HG03039 (cell line): ENCODE measurements at regions not wholly inside any gene's neighbourhood (a gene's known extent, or its start where the extent isn't known, plus 50 kb on each side); places are given as distances from the start of the nearest gene placed in this dataset.
"Not testable (repeated sequence)": the region's sequence is repeated elsewhere in the genome, so short reads cannot be mapped to it uniquely, and the experiment has no call there.

ENCODE experiments used
- ATAC-seq: cut with Tn5 transposase; IDR thresholded peaks from one replicate; pipeline ENCODE4 v1.9.1; 2021; ENCODE audit warnings: mild to moderate bottlenecking, moderate library complexity; ENCODE audit not compliant: unreplicated experiment

DNA sequence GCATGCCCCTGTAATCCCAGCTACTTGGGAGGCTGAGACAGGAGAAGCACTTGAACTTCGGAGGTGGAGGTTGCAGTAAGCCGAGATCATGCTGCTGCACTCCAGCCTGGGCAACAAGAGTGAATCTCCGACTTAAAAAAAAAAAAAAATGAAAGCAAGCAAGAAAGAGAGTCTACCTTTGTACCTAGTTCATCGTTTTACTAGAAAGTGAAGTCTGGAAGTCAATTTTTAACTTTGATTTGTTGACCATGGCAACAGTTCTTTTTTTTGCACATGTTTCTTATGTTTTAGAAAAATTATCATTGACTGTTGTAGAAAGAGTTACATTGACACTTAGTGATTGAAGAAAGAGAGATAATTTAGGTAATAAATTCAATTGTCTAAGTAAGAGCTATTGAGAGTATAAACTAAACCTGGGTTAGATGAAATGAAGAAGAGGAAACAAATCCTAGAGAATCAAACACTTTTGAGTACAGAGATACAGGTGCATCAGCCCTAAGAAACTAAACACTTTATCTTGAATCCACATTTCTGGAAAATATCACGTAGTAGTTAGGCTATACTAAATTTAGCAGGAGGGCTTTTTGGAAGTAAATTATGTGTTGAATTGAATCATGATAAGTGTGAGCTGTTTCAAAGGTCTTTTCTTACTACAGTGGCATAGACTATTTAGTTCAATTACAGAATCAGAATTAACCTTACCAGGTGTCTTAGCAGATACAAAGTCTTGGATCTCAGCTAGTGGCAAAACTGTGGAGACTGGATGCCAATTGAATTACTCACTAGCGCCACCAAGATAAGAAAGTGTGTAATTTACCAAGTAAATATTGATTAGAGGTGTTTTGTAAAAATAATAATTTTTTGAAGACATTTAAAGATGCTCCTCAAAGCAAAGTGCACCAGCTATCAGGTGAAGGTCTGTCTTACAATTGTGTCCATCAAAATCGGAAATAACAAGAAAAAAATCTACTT lies 303.4 kb upstream of the NRXN1 start:
- no peak for ATAC-seq

DNA sequence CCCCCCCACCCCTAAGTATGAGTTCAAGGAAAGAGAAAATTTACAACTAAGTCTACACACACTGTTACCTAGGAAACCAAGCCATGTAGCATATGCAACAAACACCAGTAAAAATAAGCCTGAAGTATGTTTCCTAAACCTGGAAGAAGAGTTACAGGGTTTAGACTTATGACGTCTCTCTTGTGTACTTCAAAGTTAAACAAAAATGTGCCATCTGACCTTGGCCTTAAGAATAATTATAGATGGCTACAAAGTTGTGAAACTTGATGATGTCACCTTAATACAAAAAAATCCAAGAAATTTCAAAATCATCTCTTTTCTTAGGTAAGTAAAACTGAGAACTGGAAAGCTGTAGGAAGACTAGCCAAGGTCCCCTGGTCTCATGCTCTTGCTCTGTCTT lies 297.6 kb upstream of the NRXN1 start:
- ATAC-seq: no peak

DNA sequence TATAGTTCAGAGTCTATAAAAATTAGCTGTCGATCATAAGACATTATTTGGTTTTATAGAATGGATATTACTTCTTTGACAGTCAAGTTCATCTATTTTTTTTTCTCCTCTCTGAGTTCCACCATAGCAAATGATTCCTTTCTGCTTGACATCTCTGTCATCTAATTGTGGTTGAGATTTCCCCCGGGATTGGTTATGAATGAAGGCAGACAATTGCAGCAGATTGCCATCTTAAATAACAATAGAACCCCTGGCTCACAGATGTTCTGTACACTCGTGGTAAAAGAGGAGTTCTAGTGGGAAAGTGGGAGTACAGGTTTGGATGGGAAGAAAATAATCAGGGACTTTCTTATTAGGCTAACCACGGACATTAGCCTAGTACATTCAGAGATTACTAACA lies 292.1 kb upstream of the NRXN1 start:
- no peak for ATAC-seq

DNA sequence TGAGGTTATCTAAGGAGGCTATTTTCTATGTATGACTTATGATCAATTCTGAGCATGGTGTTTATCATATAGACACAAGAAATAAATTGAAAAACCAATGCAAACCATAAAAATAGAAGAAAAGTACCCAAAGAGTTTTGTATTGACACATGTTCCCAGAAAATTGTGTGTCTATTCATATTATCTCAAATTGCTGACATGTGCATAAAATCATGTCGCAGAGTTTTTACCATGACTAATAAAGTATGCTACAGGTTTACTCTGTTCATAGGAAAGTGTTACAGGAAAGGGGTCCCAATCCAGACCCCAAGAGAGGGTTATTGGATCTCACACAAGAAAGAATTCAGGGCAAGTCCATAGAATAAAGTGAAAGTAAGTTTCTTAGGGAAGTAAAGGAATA lies 290.7 kb upstream of the NRXN1 start:
- ATAC-seq: no peak

DNA sequence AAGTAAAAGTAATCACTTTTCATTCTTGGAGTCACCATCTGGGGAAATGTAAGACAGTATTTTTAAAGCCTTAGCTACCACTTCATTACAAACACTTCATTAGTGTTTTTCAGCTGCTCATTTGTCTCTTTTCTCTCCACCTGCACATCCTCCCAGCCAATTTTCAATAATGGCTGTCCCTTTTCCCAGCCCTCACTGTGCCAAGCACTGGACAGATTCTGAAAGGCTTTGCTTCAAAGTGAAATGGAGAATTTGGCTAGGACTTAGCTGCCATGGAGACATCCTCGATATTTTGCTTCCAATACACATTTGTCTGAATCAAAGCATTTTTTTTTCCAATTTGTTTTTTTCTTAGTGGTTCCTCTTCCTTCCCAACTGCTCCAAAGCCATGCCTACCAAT lies 272.4 kb upstream of the NRXN1 start:
- no peak for ATAC-seq

DNA sequence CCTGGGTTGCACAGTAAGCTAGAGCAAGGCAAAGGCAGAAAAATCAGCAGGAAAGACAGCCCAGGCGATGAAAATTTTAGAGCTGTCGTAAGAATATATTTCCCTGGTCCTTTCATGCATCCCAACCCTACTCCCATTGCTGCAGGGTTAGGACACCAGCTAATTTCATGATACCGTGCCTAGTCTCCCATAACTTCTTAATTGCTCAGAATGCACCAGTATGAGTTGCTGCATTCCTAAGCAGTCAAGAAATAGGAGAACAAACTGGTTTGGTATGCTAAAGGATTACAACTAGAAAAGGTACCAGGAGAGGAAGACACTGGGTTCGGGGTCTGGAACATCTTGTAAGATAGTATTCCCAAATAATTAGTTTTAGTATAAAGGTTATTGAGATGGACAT lies 269.4 kb upstream of the NRXN1 start:
- ATAC-seq: no peak

DNA sequence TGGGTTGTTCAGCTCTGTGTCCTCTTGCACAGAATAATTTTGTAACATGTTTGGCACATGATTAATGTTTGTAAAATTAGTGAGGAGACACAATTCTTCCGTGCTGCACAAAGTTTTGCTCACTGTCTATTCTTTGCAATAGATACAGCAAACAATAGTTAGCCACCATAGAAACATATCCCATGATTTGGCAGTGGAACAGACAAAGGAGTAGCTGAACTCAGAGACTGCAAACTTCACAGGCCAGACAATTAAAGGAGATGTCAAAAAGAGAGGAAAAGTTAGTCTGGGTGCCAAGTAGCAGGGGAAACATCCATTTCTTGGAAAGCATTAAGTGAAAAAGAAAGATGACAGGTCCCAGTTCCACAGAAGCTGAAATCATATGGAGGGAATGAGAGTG lies 267.4 kb upstream of the NRXN1 start:
- ATAC-seq: no peak

DNA sequence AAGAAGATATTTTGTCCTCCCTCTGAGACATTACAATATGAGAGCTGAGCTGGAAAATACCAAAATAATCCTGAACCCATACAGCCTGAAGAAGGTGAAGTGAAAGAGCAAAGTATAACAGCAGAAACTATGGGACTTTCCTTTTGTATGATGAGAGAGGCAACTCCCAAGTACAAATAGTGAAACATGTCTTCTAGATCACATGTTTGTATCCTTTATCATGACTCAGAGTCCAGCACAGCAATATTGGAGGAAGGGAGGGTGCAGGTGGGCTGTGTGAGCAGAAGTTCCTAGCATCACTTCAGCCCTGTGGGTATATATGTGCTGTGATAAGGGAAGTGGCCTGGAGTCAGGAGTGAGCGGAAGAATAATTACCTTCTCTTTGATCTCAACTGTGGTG lies 265.6 kb upstream of the NRXN1 start:
- no peak for ATAC-seq

DNA sequence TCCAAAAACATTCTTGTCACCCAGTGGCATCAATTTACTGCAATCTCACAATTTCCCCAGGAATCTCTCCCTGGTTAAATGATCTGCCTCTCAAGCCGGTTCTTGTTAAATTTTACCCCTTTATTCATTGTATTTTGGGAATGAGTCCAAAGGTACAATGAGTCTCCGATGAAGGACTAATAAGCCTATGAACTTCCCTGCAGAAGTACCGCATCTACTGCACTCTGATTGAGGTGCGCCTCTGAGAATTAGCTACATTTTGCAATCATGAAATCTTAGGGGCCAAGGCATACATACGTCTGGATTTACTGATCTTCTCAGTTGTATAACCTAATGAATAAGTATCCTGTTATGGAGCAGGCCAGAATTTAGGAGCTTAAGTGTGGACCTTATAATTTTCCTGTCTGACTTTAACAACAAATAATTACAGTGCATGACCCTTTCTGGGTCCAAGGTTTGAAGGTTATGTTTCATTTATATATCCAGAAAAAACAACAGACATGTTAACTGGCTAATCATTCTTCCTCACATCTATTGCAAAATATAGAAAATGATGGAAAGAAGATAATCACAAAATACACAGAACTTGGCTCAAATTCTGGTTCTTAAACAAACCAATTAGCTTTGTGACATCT lies 261.8 kb upstream of the NRXN1 start:
- no peak for ATAC-seq

DNA sequence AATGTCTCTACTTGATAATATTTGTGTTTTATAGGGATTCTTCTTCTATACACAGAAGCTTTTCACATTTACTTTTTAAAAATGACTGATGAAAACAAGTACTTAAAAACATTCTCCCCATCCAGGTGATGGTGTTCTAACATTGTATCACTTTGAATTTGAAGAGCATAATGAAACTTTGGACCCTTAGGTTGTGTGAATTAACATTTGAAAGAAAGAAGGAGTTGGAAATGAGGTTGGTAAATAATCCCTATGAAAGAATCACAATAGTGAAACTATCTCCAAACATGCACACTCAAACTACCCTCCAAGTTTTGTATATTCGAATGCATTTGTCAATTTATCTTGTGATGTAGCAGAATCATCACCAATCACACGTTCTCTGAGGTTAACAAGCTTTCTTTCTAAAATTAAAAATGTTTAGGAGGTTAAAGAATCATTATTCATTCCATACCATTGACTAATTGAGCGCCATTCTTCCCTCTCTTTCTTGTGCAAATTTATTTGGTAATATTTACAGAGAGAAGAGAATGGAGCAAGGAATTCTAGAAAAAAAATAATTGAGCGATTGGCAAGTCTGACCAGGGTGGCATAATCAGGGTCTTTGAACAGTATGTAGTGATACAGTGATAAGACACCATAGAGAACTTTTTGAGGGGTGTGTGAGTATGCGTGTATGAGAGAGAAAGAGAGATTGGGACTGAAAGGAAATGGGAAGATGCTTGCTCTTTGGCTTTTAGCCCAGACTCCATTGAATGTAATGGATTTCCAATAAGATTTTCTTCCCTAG lies 260.0 kb upstream of the NRXN1 start:
- no peak for ATAC-seq

DNA sequence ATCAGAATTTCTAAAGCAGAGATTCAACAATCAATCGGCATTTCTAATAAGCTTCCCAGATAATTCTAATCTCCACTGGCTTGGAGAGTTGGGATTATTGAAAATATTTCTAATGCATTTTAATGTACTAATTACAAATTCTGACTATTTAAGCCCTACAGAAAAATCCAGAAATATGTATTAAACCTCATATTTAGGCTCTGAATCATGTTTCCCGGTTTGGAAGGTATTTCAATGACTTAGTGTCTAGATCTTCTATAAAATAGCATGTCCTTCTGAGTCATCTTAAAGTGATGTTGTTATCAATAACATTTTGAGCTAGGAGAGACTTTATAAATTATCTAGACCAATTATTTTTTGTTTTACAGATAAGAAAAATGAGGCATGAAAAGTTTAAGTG lies 258.8 kb upstream of the NRXN1 start:
- no peak for ATAC-seq

DNA sequence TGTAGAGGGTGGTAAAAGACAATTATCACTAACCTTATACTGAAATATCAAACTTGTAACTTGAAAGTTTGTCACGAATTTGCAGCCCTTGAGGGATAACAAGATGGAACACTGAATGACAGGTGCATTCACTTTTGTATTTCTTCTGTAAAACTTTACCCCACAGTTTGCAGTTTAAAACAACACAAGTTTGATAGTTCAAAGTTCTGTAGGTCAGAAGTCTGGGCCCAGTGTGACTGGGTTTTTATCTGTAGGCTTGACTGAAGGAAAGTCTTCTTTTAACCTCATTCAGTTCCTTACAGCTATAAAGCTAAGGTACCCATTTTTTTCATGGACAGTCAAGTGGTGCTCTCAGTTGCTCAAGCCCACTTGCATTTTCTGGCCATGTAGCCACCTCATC lies 257.1 kb upstream of the NRXN1 start:
- ATAC-seq: no peak

DNA sequence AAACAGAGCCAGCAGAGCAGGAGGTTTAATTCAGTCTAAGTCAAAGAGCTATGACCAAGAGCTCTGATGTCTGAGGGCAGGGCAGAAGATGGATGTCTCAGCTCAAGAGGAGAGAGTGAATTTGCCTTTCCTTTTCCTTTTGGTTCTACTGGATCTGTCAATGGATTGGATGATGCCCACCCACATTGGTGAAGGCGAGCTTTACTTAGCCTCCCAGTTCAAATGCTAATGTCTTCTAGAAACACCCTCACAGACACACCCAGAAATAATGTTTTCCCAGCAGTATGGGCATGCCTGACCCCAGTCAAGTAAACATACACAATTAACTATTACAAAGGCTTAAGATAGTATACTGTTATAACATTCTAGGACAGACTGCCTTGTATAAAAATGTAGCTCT lies 236.3 kb upstream of the NRXN1 start:
- ATAC-seq: no peak

DNA sequence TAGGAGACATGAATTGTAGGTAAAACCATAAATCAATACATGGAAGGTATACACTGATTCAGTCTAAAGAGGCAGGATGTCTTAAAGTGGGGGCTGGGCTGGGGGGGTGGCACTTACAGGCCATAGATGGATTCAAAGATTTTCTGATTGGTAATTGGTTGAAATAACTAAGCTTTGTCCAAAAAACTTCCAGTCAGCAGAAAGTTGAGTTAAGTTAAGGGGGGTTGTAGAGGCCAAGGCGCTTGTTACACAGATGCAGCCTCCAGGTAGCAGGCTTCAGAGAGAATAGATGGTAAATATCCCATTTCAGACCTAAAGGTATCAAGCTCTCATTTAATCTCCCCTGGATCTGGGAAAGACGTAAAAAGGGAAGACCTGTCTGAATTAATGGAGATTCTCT lies 233.6 kb upstream of the NRXN1 start:
- ATAC-seq: no peak

DNA sequence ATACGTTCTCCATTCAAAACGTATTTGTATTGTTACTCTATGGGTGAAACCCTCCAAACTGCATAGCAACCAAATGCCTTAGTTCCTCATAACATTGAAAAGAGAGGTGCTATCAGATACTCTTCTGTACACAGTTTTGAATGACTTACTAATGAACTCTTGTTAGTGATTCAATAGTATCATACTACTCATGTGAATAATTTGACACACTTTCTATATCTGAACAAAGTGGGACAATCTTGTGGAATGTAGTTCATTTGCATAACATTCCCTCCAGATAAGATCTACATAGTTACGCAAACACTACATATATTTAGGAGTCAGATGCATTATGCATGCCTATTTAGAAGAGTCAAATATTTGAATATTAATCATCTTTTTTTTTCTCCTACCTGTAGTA lies 232.0 kb upstream of the NRXN1 start:
- ATAC-seq: no peak

DNA sequence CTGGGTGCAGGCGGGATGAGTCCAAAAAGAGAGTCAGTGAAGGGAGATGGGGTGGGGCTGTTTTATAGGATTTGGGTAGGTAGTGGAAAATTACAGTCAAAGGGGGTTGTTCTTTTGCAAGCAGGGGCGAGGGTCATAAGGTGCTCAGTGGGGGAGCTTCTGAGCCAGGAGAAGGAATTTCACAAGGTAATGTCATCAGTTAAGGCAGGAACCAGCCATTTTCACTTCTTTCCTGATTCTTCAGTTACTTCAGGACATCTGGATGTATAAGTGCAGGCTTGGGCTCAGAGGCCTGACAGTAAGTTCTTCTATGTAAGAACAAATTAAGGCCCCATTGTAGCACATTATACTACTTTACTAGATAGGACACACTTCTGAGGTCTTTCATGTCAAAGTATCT lies 231.2 kb upstream of the NRXN1 start:
- ATAC-seq: not testable (repeated sequence)

DNA sequence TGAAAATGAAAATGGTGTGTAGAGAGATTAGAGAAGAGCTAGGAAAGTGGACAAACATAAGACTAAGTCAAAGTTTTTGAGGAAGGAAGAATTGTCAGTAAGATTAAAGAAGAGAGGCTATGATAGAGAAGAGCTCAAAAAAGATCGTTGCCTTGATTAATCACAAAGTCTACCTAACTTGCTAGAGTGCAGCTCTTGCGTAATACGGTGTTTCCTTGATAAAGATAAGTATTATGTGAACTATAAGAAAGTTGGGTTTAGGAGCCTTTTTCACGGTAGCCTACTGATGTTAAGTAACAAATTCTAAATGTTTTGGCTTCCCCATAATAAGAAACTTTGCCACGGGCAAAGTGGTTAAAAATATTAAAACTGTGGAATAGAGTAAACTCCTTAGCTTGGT lies 226.4 kb upstream of the NRXN1 start:
- ATAC-seq: no peak

DNA sequence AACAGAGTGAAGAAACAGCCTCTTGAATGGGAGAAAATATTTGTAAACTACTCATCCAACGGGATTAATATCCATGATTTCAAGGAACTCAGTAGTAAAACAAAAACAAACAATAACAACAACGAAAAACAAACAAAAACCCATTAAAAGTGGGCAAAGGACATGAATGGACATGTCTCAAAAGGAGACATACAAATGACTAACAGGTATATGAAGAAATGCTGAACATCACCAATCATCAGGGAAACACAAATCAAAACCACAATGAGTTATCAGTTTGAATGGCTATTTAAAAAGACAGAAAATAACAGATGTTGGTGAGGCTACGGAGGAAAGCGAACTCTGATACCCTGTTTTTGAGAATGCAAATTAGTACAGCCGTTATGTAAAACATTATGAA lies 224.8 kb upstream of the NRXN1 start:
- no peak for ATAC-seq

DNA sequence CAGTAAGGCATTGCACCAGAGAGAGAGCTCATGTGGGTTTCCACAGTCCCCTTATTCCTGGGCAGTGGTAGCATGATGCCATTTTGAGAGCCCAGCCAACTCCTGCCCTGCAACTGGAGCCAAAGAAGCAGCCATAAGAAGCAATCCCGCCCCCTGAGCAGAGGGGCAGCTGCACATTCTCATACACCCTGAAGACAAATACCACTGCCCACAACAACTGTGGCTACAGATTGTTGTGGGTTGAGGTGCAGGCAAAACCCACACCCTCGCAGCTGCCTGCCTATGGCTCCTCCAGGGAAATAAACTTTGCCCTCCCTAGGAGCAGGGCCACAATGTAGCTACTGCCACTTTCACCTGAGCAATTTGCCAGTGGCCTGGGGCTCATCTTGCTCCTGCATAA lies 219.4 kb upstream of the NRXN1 start:
- no peak for ATAC-seq

DNA sequence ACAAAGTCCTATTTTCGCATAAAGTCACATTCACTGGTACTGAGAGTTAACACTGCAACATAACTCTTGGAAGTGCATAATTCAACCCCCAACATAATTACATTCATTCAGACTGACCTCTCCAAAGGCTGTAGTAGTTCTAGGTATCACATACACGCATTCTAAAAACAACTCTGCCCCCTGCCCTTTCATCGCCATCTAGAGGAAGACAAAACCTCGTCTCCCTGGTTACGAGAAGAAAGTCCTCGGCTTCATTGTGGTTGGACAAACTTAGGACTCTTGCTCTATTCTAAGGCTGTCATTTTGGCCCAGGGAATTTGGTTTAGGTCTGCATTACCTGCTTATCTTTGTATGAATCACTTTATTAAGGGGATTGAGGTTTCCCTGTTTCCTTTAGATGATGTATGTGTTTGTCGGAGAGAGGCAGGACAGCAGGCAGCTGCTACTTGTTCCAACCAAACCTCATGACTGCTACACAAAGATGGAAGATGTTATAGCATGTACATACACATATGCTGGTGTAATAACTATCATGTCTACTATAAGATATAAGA lies 215.4 kb upstream of the NRXN1 start:
- ATAC-seq: no peak

DNA sequence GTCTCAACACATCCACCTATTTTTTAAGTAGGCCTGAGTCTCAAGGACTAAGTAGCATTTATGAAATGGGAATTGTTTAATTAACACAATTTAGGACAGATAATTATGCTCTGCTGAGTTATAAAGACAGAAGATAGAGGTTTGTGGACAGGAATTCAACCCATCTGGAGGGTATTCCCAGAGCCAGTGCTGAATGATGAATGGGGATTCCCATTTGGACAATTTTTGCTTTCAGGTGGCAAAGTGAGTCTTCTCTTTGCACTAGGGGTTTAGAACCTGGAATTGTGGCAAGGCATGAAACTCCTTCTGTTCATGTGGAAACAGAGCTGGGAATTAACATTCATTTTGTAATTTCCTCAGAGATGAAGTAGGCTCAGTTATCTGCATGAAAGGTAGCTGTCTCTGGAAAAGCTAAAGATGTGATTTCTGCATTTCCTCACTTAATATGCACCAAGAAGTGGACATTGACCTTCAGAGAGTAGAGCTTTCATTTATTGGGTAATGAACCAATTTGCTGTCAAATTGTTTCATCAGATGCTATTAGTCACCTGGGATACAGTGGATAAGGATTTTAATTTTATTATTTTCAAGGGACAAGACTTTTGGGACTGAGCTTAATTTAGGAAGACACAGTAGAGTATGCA lies 212.1 kb upstream of the NRXN1 start:
- no peak for ATAC-seq
